ENCODE measurements at regions not wholly inside any gene's neighbourhood (a gene's known extent, or its start where the extent isn't known, plus 50 kb on each side); places are given as distances from the start of the nearest gene placed in this dataset.

DNA sequence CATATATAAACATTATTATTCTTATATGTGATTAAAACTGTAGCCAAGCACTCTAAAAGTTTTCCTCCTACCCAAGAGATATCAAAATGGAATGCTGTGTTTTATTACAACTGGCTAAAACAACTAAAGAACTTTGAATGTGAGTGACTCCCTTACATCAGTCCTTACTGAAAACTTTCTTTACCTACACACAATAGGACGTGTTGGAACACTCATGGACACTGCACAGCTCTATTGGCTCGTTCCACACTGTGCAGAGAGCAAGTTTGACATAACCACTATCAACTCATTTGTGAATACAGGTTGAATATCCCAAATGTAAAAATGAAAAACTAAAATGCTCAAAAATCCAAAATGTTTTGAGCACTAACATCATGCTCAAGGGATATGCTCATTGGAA lies 650.6 kb downstream of the SLC4A3 start:
- no peaks in the 10 kb centered on the region for H3K9me2 ChIP-seq (ENCODE audit: insufficient read depth, low read length)
- H2AFZ ChIP-seq (ENCODE audit: low read depth, low read length), result no peak overlapping the region
- H3K36me3 ChIP-seq (ENCODE audit: insufficient read depth, low read length), result no peaks in the 10 kb centered on the region
- H3K4me3 ChIP-seq (ENCODE audit: low read length), result no peak overlapping the region
- TF ChIP-seq SMC3 (conservative IDR thresholded peaks at IDR 0.05; ENCODE audit: poor library complexity) (no peak), TAF1 (IDR thresholded peaks at IDR 0.05; ENCODE audit: low read depth) (no peak), POLR2AphosphoS5 (IDR thresholded peaks at IDR 0.05) (no peak), CTCF (IDR thresholded peaks at IDR 0.05; ENCODE audit: poor library complexity, severe bottlenecking) (no peak), MXI1 (conservative IDR thresholded peaks at IDR 0.05; ENCODE audit: poor library complexity, severe bottlenecking) (no peak), EZH2 (IDR thresholded peaks at IDR 0.05; ENCODE audit: borderline replicate concordance, insufficient read depth, low read length, poor library complexity, severe bottlenecking) (no peak), EP300 (conservative IDR thresholded peaks at IDR 0.05; ENCODE audit: poor library complexity, severe bottlenecking) (no peak), RAD21 (conservative IDR thresholded peaks at IDR 0.05) (no peak)
- TF ChIP-seq, protein P1, sequence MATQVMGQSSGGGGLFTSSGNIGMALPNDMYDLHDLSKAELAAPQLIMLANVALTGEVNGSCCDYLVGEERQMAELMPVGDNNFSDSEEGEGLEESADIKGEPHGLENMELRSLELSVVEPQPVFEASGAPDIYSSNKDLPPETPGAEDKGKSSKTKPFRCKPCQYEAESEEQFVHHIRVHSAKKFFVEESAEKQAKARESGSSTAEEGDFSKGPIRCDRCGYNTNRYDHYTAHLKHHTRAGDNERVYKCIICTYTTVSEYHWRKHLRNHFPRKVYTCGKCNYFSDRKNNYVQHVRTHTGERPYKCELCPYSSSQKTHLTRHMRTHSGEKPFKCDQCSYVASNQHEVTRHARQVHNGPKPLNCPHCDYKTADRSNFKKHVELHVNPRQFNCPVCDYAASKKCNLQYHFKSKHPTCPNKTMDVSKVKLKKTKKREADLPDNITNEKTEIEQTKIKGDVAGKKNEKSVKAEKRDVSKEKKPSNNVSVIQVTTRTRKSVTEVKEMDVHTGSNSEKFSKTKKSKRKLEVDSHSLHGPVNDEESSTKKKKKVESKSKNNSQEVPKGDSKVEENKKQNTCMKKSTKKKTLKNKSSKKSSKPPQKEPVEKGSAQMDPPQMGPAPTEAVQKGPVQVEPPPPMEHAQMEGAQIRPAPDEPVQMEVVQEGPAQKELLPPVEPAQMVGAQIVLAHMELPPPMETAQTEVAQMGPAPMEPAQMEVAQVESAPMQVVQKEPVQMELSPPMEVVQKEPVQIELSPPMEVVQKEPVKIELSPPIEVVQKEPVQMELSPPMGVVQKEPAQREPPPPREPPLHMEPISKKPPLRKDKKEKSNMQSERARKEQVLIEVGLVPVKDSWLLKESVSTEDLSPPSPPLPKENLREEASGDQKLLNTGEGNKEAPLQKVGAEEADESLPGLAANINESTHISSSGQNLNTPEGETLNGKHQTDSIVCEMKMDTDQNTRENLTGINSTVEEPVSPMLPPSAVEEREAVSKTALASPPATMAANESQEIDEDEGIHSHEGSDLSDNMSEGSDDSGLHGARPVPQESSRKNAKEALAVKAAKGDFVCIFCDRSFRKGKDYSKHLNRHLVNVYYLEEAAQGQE (IDR thresholded peaks at IDR 0.05; ENCODE audit: borderline replicate concordance), result no peak
- H3F3A ChIP-seq (ENCODE audit: insufficient read depth, low read length, poor library complexity, severe bottlenecking), result no peaks in the 10 kb centered on the region
- H3K79me2 ChIP-seq (replicated peaks; ENCODE audit: insufficient read depth, low read length), result no peaks in the 10 kb centered on the region
- no peaks in the 10 kb centered on the region for H3K9me3 ChIP-seq (ENCODE audit: low read length)
- no peak overlapping the region for H3K27ac ChIP-seq (ENCODE audit: low read length)
- no peak overlapping the region for H3K9ac ChIP-seq (ENCODE audit: low read length)
- no peak overlapping the region for H3K4me2 ChIP-seq (ENCODE audit: low read length)
- no peaks in the 10 kb centered on the region for H3K27me3 ChIP-seq (ENCODE audit: insufficient read depth, low read depth, low read length)
- H4K20me1 ChIP-seq (ENCODE audit: insufficient read depth), result no peaks in the 10 kb centered on the region

DNA sequence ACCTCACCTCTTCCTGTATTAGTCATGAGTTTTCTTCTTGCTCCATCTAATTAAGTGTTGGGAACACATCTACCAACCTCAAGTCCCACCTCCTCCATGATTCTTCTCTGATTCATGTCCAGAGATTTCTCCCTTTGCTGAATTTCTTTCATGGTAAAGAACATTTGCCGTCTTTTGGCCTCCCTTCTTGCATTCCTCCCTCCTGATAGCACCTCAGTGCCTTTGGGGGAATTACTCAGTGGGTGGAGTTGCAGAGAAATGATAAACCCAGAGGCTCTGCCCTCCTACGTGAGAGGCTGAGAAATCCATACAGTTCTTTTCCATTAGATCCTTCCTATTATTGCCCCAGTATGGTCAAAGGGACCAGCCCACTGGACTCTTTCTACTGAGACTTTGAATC lies 651.9 kb downstream of the SLC4A3 start:
- H3K9ac ChIP-seq (ENCODE audit: low read length), result no peak overlapping the region
- H3K36me3 ChIP-seq (ENCODE audit: insufficient read depth, low read length), result no peaks in the 10 kb centered on the region
- H2AFZ ChIP-seq (ENCODE audit: low read depth, low read length), result no peak overlapping the region
- H3K79me2 ChIP-seq (replicated peaks; ENCODE audit: insufficient read depth, low read length), result no peaks in the 10 kb centered on the region
- H3K4me2 ChIP-seq (ENCODE audit: low read length), result no peak overlapping the region
- no peaks in the 10 kb centered on the region for H4K20me1 ChIP-seq (ENCODE audit: insufficient read depth)
- TF ChIP-seq, protein P1 (IDR thresholded peaks at IDR 0.05; ENCODE audit: borderline replicate concordance), result no peak
- TF ChIP-seq EP300 (conservative IDR thresholded peaks at IDR 0.05; ENCODE audit: poor library complexity, severe bottlenecking), result no peak
- TF ChIP-seq TAF1 (IDR thresholded peaks at IDR 0.05; ENCODE audit: low read depth), result no peak
- no peak for TF ChIP-seq SMC3 (conservative IDR thresholded peaks at IDR 0.05; ENCODE audit: poor library complexity)
- TF ChIP-seq CTCF (IDR thresholded peaks at IDR 0.05; ENCODE audit: poor library complexity, severe bottlenecking), result no peak
- TF ChIP-seq EZH2 (IDR thresholded peaks at IDR 0.05; ENCODE audit: borderline replicate concordance, insufficient read depth, low read length, poor library complexity, severe bottlenecking), result no peak
- TF ChIP-seq MXI1 (conservative IDR thresholded peaks at IDR 0.05; ENCODE audit: poor library complexity, severe bottlenecking), result no peak
- no peak for TF ChIP-seq RAD21 (conservative IDR thresholded peaks at IDR 0.05)
- no peak for TF ChIP-seq POLR2AphosphoS5 (IDR thresholded peaks at IDR 0.05)
- H3K27ac ChIP-seq (ENCODE audit: low read length), result no peak overlapping the region
- no peaks in the 10 kb centered on the region for H3K9me3 ChIP-seq (ENCODE audit: low read length)
- no peak overlapping the region for H3K4me3 ChIP-seq (ENCODE audit: low read length)
- no peaks in the 10 kb centered on the region for H3K27me3 ChIP-seq (ENCODE audit: insufficient read depth, low read depth, low read length)
- H3K9me2 ChIP-seq (ENCODE audit: insufficient read depth, low read length), result no peaks in the 10 kb centered on the region
- no peaks in the 10 kb centered on the region for H3F3A ChIP-seq (ENCODE audit: insufficient read depth, low read length, poor library complexity, severe bottlenecking)
